Fibroblast of lung (primary cell): ENCODE measurements at regions not wholly inside any gene's neighbourhood (a gene's known extent, or its start where the extent isn't known, plus 50 kb on each side); places are given as distances from the start of the nearest gene placed in this dataset.

Experiments
- CTCF ChIP-seq, 2 donors: IDR thresholded peaks in 1 of 2; conservative IDR thresholded peaks in 1 of 2; 1 replicate in 1 of 2; 2 replicates in 1 of 2; pipeline ENCODE4 v1.5.1; 2011 to 2012; ENCODE audit warnings: low read length in 2 of 2, control low read depth in 1 of 2, inconsistent platforms in 1 of 2, low read depth in 1 of 2, mild to moderate bottlenecking in 1 of 2
- EZH2 ChIP-seq: IDR thresholded peaks from 2 replicates; pipeline ENCODE4 v1.5.1; 2012; ENCODE audit warnings: low read length, control low read depth, mild to moderate bottlenecking; ENCODE audit errors: missing control alignments

DNA sequence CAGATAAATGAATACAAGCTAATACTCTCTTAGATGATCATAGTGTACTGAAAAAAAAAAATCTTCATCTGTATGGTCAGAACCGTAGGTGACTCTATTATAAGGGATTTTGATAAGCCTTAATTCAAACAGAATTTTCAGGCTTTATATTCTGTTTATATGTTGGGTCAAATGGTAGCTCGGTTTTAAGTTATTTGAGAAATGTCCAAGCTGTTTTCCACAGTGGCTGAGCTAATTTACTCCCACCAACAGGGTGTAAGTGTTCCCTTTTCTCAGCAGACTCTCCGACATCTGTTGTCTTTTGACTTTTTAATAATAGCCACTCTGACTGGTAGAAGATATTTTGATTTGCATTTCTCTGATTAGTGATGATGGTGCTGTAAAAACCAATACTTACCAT, 328.8 kb upstream of the MAGI2 start:
- no peak for TF ChIP-seq CTCF (conservative IDR thresholded peaks at IDR 0.05 in 1 of 2, IDR thresholded peaks at IDR 0.05 in 1 of 2; ENCODE audit: low read depth in 1 of 2, low read length in 2 of 2)
- no peak for TF ChIP-seq EZH2
